ENCODE measurements at regions not wholly inside any gene's neighbourhood (a gene's known extent, or its start where the extent isn't known, plus 50 kb on each side); places are given as distances from the start of the nearest gene placed in this dataset.

DNA sequence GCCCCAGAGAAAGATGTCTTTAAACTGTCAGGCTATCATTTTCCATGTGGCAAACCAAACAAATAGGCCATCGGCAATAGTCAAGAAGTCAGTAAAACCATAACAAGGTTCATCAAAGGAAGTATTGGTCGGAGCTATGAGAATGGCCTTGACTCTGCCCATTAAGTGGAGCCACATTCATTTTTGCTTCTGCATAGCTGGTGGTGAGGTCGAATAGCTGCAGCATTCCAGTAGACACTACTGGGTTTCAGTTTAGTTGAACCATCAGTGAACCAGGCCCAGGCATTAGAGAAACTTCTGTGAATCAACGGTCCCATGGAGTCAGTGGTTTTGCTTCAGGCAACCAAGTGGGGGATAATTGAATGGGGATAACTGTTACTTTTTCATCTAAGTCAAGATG lies 92.0 kb upstream of the MED14 start:
- Histone ChIP-seq H3K4me1 (no peaks in the 10 kb centered on the region), H3K27ac (no peak overlapping the region), H3K27me3 (no peaks in the 10 kb centered on the region), H3K36me3 (no peaks in the 10 kb centered on the region), H3K4me3 (no peak overlapping the region), H3K9me3 (no peaks in the 10 kb centered on the region), H3K9ac (ENCODE audit: low read depth in 2 of 2, low read length in 2 of 2) (no peak overlapping the region)
- TF ChIP-seq, protein P1, sequence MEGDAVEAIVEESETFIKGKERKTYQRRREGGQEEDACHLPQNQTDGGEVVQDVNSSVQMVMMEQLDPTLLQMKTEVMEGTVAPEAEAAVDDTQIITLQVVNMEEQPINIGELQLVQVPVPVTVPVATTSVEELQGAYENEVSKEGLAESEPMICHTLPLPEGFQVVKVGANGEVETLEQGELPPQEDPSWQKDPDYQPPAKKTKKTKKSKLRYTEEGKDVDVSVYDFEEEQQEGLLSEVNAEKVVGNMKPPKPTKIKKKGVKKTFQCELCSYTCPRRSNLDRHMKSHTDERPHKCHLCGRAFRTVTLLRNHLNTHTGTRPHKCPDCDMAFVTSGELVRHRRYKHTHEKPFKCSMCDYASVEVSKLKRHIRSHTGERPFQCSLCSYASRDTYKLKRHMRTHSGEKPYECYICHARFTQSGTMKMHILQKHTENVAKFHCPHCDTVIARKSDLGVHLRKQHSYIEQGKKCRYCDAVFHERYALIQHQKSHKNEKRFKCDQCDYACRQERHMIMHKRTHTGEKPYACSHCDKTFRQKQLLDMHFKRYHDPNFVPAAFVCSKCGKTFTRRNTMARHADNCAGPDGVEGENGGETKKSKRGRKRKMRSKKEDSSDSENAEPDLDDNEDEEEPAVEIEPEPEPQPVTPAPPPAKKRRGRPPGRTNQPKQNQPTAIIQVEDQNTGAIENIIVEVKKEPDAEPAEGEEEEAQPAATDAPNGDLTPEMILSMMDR (IDR thresholded peaks at IDR 0.05): no peak
- intact Hi-C loops (cut with DNase I): no loop called here
- DNase-seq: no peak

DNA sequence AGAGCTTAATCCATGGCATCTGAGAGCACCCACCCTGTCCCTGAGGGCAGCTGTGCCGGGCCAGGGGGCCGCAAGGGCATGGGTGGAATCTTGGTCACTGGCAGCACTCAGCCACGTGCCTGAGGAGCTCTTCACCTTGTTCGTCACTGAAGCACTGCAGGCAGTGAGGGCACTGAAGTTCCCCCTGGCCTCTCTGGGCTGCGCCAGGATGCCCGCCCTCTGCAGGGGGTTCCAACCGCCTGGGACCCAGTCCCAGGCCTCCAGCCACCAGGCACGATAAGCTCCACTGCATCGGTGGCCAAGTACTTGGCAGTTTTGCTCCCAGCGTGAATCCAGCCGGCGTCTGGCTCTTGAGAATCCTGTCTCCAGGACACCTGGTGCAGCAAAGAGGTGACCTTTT lies 96.4 kb upstream of the MED14 start:
- Histone ChIP-seq H3K27ac (no peak overlapping the region), H3K9me3 (no peaks in the 10 kb centered on the region), H3K4me3 (no peak overlapping the region), H3K4me1 (no peaks in the 10 kb centered on the region), H3K9ac (ENCODE audit: low read depth in 2 of 2, low read length in 2 of 2) (no peak overlapping the region), H3K27me3 (no peaks in the 10 kb centered on the region), H3K36me3 (no peaks in the 10 kb centered on the region)
- TF ChIP-seq, protein P1 (IDR thresholded peaks at IDR 0.05): no peak
- intact Hi-C loops (cut with DNase I): no loop called here
- DNase-seq: no peak

DNA sequence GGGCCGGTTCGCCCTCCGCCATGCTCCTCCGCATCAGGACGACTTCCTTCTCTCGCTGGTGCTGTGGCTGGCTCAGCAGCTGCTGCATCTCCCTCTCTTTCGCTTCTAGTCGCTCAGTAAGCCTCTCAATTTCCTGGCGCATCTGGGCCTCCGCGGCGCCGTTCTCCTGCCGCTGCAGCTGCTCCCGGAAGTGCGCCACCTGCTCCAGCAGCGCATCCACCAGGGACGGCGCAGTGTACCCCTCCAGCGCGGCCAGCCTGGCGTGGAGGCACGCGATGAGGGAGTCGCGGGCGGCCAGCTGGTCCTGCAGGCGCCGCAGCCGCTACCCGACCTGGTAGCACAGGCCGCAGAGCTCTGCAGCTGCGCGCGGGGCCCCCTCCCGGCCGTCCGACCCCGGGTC lies 97.4 kb upstream of the MED14 start:
- Histone ChIP-seq H3K4me3 (no peak overlapping the region), H3K36me3 (no peaks in the 10 kb centered on the region), H3K9ac (ENCODE audit: low read depth in 2 of 2, low read length in 2 of 2) (no peak overlapping the region), H3K9me3 (no peaks in the 10 kb centered on the region), H3K27ac (no peak overlapping the region), H3K4me1 (no peaks in the 10 kb centered on the region), H3K27me3 (no peaks in the 10 kb centered on the region)
- DNase-seq: no peak
- intact Hi-C loops (cut with DNase I): no loop called here
- TF ChIP-seq, protein P1 (IDR thresholded peaks at IDR 0.05): no peak

DNA sequence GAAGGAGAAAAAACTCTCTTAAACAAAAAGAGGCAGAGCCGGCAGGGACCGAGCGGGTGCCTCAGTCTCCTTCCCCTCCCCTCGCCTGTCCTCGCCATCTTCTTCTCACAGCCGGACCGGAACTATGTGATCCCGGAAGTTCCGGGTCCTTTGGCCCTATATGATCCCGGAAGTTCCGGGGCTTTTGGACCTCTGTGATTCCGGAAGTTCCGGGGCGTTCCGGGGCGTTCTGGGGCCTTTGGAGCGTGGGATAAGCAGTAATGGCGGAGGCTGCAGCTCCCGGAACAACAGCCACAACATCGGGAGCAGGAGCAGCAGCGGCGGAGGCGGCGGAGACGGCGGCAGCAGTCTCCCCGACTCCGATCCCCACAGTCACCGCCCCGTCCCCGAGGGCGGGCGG lies 98.9 kb upstream of the MED14 start:
- H3K4me1 ChIP-seq: no peaks in the 10 kb centered on the region
- TF ChIP-seq, protein P1 (IDR thresholded peaks at IDR 0.05): no peak
- no peaks in the 10 kb centered on the region for H3K27me3 ChIP-seq
- H3K36me3 ChIP-seq: no peaks in the 10 kb centered on the region
- no peaks in the 10 kb centered on the region for H3K9me3 ChIP-seq
- H3K4me3 ChIP-seq: no peak overlapping the region
- DNase-seq: no peak
- intact Hi-C loops (cut with DNase I): no loop called here
- no peak overlapping the region for H3K27ac ChIP-seq
- H3K9ac ChIP-seq (ENCODE audit: low read depth in 2 of 2, low read length in 2 of 2): no peak overlapping the region

DNA sequence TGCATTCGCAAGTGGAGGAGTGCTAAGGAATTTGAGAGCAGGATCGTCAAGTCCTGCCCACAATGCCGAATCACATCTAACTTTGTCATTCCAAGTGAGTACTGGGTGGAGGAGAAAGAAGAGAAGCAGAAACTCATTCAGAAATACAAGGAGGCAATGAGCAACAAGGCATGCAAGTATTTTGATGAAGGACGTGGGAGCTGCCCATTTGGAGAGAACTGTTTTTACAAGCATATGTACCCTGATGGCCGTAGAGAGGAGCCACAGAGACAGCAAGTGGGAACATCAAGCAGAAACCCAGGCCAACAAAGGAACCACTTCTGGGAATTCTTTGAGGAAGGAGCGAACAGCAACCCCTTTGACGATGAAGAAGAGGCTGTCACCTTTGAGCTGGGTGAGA lies 100.2 kb upstream of the MED14 start:
- no peaks in the 10 kb centered on the region for H3K36me3 ChIP-seq
- DNase-seq: no peak
- H3K4me3 ChIP-seq: no peak overlapping the region
- no peaks in the 10 kb centered on the region for H3K27me3 ChIP-seq
- TF ChIP-seq, protein P1 (IDR thresholded peaks at IDR 0.05): no peak
- H3K27ac ChIP-seq: no peak overlapping the region
- H3K9me3 ChIP-seq: no peaks in the 10 kb centered on the region
- no peaks in the 10 kb centered on the region for H3K4me1 ChIP-seq
- intact Hi-C loops (cut with DNase I): no loop called here
- no peak overlapping the region for H3K9ac ChIP-seq (ENCODE audit: low read depth in 2 of 2, low read length in 2 of 2)

DNA sequence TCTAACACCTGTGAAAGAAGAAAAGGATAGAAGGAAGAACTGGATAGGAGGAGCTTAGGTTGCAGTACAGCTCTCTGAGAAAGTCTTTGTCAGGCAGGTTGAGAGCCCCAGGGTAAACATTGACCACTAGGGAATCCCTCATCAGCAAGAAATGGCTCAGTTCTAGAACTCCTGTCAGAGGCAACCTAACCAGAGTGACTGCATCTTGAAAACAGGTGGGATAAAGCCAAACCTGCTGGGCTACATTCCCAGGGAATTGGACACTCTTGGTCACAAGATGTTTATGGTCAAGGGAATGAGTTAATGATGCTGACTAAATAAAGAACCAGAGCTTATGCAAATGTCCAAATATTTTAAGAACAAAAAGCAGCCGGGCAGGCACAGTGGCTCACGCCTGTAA lies 108.3 kb upstream of the MED14 start:
- no peak for DNase-seq
- Histone ChIP-seq H3K4me3 (no peak overlapping the region), H3K36me3 (no peaks in the 10 kb centered on the region), H3K9me3 (no peaks in the 10 kb centered on the region), H3K9ac (ENCODE audit: low read depth in 2 of 2, low read length in 2 of 2) (no peak overlapping the region), H3K4me1 (no peaks in the 10 kb centered on the region), H3K27me3 (no peaks in the 10 kb centered on the region), H3K27ac (no peak overlapping the region)
- intact Hi-C loops (cut with DNase I): no loop called here
- TF ChIP-seq, protein P1 (IDR thresholded peaks at IDR 0.05): no peak

All from colonic mucosa (tissue), 4 donors.